Lower lobe of right lung (tissue), 2 donors: ENCODE measurements at regions not wholly inside any gene's neighbourhood (a gene's known extent, or its start where the extent isn't known, plus 50 kb on each side); places are given as distances from the start of the nearest gene placed in this dataset.

Source experiments
- ATAC-seq, 2 donors: fragments of 200-7000 bp; cut with Tn5 transposase; one replicate each; pipeline ENCODE4 v1.9.1; 2020 to 2022; ENCODE audit warnings: mild to moderate bottlenecking in 2 of 2, moderate library complexity in 2 of 2
- DNase-seq: peaks from one replicate; pipeline ENCODE4 v3.0.0-alpha.2; 2020
- H3K27ac ChIP-seq: fragments of 200-600 bp; one replicate; pipeline ENCODE4 v1.8.0; 2022
- H3K27me3 ChIP-seq: fragments of 200-600 bp; one replicate; pipeline ENCODE4 v1.8.0; 2022; ENCODE audit warnings: low read depth
- H3K36me3 ChIP-seq: fragments of 200-600 bp; one replicate; pipeline ENCODE4 v1.8.0; 2022; ENCODE audit warnings: mild to moderate bottlenecking
- H3K4me1 ChIP-seq: fragments of 200-600 bp; one replicate; pipeline ENCODE4 v1.8.0; 2022
- H3K4me3 ChIP-seq: fragments of 200-600 bp; one replicate; pipeline ENCODE4 v1.8.0; 2022; ENCODE audit warnings: mild to moderate bottlenecking
- H3K9me3 ChIP-seq: fragments of 200-600 bp; one replicate; pipeline ENCODE4 v1.8.0; 2022
- intact Hi-C: fragments of 100-400 bp; cut with DNase I; formaldehyde crosslinking; loops from one replicate; pipeline ENCODE4 v1.11.0; 2022
- TF ChIP-seq, protein P1 (sequence below): fragments of 200-600 bp; IDR thresholded peaks from one replicate; pipeline ENCODE4 v1.8.0; 2022; ENCODE audit warnings: antibody characterized with exemption, mild to moderate bottlenecking
- donor health status: DM: no; HTN: yes; CAD: no; lungs with severe emphysema.

DNA sequence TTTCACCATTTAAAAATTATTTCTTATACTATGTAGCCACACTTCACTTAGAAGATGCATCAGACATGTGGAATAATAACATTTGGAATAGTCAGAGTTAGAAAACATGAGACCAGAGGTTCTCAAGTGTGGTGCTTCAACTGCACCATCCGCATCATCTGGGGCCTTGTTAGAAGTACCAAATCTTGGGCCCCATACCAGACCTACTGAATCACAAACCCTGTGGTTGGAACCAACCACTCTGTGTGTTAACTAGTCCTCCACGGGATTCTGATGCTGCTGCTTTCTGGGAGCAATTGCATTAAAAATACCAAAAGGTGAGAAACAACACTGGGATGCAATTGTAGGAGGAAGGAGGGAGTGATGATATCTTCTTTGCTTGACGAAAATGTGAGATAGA is 125.2 kb downstream of the GNAT3 start:
- Histone ChIP-seq H3K36me3 (no peaks in the 10 kb centered on the region), H3K4me3 (no peak overlapping the region), H3K9me3 (no peaks in the 10 kb centered on the region), H3K27ac (no peak overlapping the region), H3K4me1 (peaks cover 5% of the 10 kb centered on the region), H3K27me3 (no peaks in the 10 kb centered on the region)
- intact Hi-C loops: no loop called here
- TF ChIP-seq, protein P1, sequence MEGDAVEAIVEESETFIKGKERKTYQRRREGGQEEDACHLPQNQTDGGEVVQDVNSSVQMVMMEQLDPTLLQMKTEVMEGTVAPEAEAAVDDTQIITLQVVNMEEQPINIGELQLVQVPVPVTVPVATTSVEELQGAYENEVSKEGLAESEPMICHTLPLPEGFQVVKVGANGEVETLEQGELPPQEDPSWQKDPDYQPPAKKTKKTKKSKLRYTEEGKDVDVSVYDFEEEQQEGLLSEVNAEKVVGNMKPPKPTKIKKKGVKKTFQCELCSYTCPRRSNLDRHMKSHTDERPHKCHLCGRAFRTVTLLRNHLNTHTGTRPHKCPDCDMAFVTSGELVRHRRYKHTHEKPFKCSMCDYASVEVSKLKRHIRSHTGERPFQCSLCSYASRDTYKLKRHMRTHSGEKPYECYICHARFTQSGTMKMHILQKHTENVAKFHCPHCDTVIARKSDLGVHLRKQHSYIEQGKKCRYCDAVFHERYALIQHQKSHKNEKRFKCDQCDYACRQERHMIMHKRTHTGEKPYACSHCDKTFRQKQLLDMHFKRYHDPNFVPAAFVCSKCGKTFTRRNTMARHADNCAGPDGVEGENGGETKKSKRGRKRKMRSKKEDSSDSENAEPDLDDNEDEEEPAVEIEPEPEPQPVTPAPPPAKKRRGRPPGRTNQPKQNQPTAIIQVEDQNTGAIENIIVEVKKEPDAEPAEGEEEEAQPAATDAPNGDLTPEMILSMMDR: no peak
- ATAC-seq (no peak), DNase-seq (no peak)

DNA sequence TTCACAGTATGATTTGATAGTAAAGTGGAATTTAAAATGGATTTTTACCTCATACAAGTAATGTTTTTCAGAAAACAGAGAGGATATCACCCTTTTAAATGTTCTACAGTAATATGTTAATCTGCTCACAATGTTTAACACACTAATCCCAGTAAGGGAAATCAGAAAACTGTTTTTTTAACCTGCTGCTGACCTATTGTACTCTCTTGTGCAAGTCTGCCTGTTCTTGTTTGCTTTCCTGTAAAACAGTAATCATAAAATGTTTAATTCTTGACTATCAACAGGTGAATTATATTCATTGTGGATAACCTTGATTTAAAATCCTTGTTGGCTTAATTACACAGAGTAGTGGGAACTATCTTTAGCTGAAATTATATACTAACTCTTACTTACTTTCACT is 126.4 kb downstream of the GNAT3 start:
- no peaks in the 10 kb centered on the region for H3K36me3 ChIP-seq
- TF ChIP-seq, protein P1: no peak
- ATAC-seq: peak in 1 of 2 donors; percentile 42
- no peaks in the 10 kb centered on the region for H3K9me3 ChIP-seq
- no peaks in the 10 kb centered on the region for H3K27me3 ChIP-seq
- H3K27ac ChIP-seq: no peak overlapping the region
- peaks cover 5% of the 10 kb centered on the region for H3K4me1 ChIP-seq
- DNase-seq: no peak
- intact Hi-C loops: no loop called here
- H3K4me3 ChIP-seq: no peak overlapping the region

DNA sequence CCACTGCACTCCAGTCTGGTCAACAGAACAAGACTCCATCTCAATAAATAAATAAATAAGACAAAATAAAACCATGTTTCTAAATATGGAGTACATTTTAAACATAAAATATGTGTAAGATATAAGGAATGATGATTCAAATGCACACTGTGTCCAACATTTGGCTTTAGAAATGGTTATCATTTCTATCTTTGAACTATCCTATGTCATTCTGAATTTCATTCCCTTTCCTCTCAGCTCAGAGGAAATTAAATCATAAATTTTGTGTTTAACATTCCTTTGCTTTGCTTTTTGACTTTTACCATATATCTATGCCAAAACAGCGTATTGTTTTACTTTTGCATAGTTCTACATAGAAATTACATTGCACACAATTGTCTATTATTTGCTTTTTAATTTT is 130.9 kb downstream of the GNAT3 start:
- no peaks in the 10 kb centered on the region for H3K9me3 ChIP-seq
- no peaks in the 10 kb centered on the region for H3K36me3 ChIP-seq
- intact Hi-C loops: no loop called here
- peaks cover 10% of the 10 kb centered on the region for H3K4me1 ChIP-seq
- no peak for ATAC-seq
- H3K4me3 ChIP-seq: no peak overlapping the region
- H3K27me3 ChIP-seq: no peaks in the 10 kb centered on the region
- DNase-seq: no peak
- TF ChIP-seq, protein P1: no peak
- H3K27ac ChIP-seq: no peak overlapping the region

DNA sequence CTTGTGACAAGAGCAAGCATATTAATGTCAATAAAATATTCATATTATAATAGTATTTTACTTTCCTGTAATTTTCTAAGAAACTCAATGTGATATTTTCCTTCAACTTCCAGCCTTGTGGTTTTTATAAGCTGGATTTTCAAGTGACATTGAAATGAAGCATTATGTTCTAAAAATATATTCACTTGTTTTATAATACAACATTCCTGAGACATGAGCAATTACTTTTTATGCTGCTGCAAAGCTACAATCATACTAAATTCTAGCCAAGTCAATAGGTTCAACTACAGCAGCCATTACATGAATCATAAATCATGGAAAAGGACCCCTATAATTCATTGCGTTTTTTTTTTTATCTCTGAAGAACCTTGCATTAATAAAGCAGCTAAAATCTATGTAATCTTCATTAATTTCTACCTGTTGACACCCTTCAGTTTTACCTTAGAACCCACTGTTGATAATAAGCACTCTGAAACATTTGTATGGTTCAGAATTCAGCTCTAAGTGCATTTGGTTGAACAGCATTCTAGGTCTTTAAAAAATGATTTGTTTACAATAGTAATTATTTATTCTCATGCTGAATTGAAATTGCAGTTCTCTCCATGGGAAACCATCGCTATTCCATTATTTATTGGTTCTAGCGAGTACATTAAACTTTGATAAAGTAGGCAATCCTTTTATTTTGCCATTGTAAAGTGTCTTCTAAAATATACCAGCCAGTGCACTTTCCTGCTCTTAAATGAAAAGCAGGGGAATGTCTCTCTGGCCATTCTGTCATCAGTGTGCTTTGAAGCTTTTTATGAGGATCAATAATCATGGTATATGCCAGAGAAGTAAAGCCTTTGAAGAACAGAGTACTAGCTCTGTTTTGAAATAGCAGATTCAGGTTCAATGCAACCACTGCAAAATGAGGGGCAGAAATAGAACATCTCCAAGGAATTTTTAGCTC is 132.6 kb downstream of the GNAT3 start:
- no peak for ATAC-seq

DNA sequence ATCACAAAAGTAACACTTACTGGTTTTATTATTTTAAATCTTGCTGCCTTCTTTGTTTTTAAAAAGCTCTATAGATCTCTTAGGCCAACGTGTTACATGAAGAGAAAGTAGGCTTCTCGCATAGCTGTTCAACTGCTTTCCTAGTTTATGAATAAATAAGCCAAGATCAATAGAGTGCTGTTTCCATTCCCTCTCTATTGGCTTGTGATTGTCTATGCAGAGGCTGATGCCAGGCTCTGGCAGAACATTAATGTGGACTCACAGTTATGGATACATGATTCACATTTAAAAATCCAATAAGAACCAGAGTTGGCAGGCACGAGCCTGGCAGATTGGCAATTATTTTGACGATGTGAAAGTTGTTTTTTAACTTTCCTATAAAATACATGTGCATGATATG is 137.5 kb downstream of the GNAT3 start:
- no peak for DNase-seq
- Histone ChIP-seq H3K27me3 (no peaks in the 10 kb centered on the region), H3K4me1 (peaks cover 2% of the 10 kb centered on the region), H3K27ac (no peak overlapping the region), H3K36me3 (no peaks in the 10 kb centered on the region), H3K4me3 (no peak overlapping the region), H3K9me3 (no peaks in the 10 kb centered on the region)
- ATAC-seq: no peak
- intact Hi-C loops: no loop called here
- TF ChIP-seq, protein P1: no peak

More for the DNA sequence above, 132.6 kb downstream of the GNAT3 start:
- Histone ChIP-seq H3K4me3 (no peak overlapping the region), H3K4me1 (peaks cover 5% of the 10 kb centered on the region), H3K9me3 (no peaks in the 10 kb centered on the region), H3K27me3 (no peaks in the 10 kb centered on the region), H3K27ac (no peak overlapping the region), H3K36me3 (no peaks in the 10 kb centered on the region)
- no peak for DNase-seq
- TF ChIP-seq, protein P1: no peak
- intact Hi-C loops: no loop called here
